ENCODE measurements at regions not wholly inside any gene's neighbourhood (a gene's known extent, or its start where the extent isn't known, plus 50 kb on each side); places are given as distances from the start of the nearest gene placed in this dataset.

GRCh38 chr6:119791736-119792135 lies 442.2 kb upstream of the MAN1A1 start:
- Histone ChIP-seq H3K4me1 (ENCODE audit: control insufficient read depth in 1 of 2, insufficient read depth in 2 of 2, low read depth in 1 of 2, low read length in 1 of 2) (no peaks in the 10 kb centered on the region), H3K9me3 (no peaks in the 10 kb centered on the region), H2AFZ (ENCODE audit: low read depth) (no peak overlapping the region), H3K27me3 (ENCODE audit: insufficient read depth) (no peaks in the 10 kb centered on the region), H4K20me1 (ENCODE audit: insufficient read depth) (no peaks in the 10 kb centered on the region), H3K27ac (ENCODE audit: low read depth in 2 of 2, low read length in 1 of 2) (no peak overlapping the region), H3K9me2 (no peaks in the 10 kb centered on the region), H3K9ac (no peak overlapping the region), H3K79me2 (ENCODE audit: insufficient read depth) (no peaks in the 10 kb centered on the region), H3F3A (replicated peaks; ENCODE audit: insufficient read depth) (no peaks in the 10 kb centered on the region), H3K36me3 (replicated peaks in 1 of 2; ENCODE audit: control insufficient read depth in 1 of 2, insufficient read depth in 2 of 2, low read length in 1 of 2) (no peaks in the 10 kb centered on the region), H3K4me3 (ENCODE audit: low read depth in 2 of 2, low read length in 1 of 2) (no peak overlapping the region), H3K4me2 (no peak overlapping the region)
- ChIA-PET CTCF (no interaction called here), POLR2A (no interaction called here)
- no peak for DNase-seq
- TF ChIP-seq NFIC (IDR thresholded peaks at IDR 0.05; ENCODE audit: borderline replicate concordance) (no peak), GABPA (IDR thresholded peaks at IDR 0.05; ENCODE audit: low read depth) (no peak), EP300 (IDR thresholded peaks at IDR 0.05; ENCODE audit: borderline replicate concordance in 1 of 2, low read depth in 1 of 2, low read length in 1 of 2) (no peak), USF1 (IDR thresholded peaks at IDR 0.05; ENCODE audit: borderline replicate concordance, low read depth) (no peak), TEAD4 (IDR thresholded peaks at IDR 0.05; ENCODE audit: borderline replicate concordance, insufficient read depth) (no peak), ELF1 (IDR thresholded peaks at IDR 0.05) (no peak), GATA2 (CRISPR knock-in tag; IDR thresholded peaks at IDR 0.05) (no peak), EZH2phosphoT487 (IDR thresholded peaks at IDR 0.05; ENCODE audit: borderline replicate concordance, low read depth) (no peak), MEF2A (IDR thresholded peaks at IDR 0.05; ENCODE audit: borderline replicate concordance, low read depth) (no peak), SIN3A (IDR thresholded peaks at IDR 0.05; ENCODE audit: borderline replicate concordance, low read depth, low read length) (no peak), PBX3 (IDR thresholded peaks at IDR 0.05) (no peak), FOXM1 (IDR thresholded peaks at IDR 0.05; ENCODE audit: low read depth) (no peak), JUND (IDR thresholded peaks at IDR 0.05) (no peak), MAX (IDR thresholded peaks at IDR 0.05; ENCODE audit: low read depth) (no peak), MXI1 (IDR thresholded peaks at IDR 0.05; ENCODE audit: low read depth, low read length) (no peak), TCF12 (IDR thresholded peaks at IDR 0.05) (no peak), NRF1 (IDR thresholded peaks at IDR 0.05; ENCODE audit: low read depth, low read length) (no peak), REST (IDR thresholded peaks at IDR 0.05; ENCODE audit: low read depth, low read length) (no peak), SMC3 (IDR thresholded peaks at IDR 0.05; ENCODE audit: low read depth, low read length) (no peak), CTCF (IDR thresholded peaks at IDR 0.05) (no peak)
- 33% methylated on average over 1 of the region's 1 CpG for WGBS (ENCODE audit: low lambda C conversion rate)
